ENCODE measurements at regions not wholly inside any gene's neighbourhood (a gene's known extent, or its start where the extent isn't known, plus 50 kb on each side); places are given as distances from the start of the nearest gene placed in this dataset.
A peak's percentile ranks its signal among the peaks of the same experiment; 100 is the strongest.

- no peak for DNase-seq (ENCODE audit: low spot score)
Measured at GRCh38 chr15:31510057-31510456, 183.4 kb downstream of the KLF13 start.

GRCh38 chr15:31511707-31512310 lies 185.2 kb downstream of the KLF13 start:
- no peak for DNase-seq (ENCODE audit: low spot score)

GRCh38 chr15:31513178-31513577 lies 186.5 kb downstream of the KLF13 start:
- DNase-seq (ENCODE audit: low spot score), result no peak

- DNase-seq (ENCODE audit: low spot score), result no peak
Measured at GRCh38 chr15:31516440-31516839, 189.8 kb downstream of the KLF13 start.

- no peak for DNase-seq (ENCODE audit: low spot score)
Measured at GRCh38 chr15:31516874-31517273, 190.2 kb downstream of the KLF13 start.

- DNase-seq (ENCODE audit: low spot score), result no peak
Measured at GRCh38 chr15:31517711-31518110, 191.1 kb downstream of the KLF13 start.

- DNase-seq (ENCODE audit: low spot score), result no peak
Measured at GRCh38 chr15:31522028-31522427, 195.4 kb downstream of the KLF13 start.

GRCh38 chr15:31523027-31523654 lies 196.5 kb downstream of the KLF13 start:
- no peak for DNase-seq (ENCODE audit: low spot score)

- DNase-seq (ENCODE audit: low spot score), result no peak
Measured at GRCh38 chr15:31523655-31524049, 197.0 kb downstream of the KLF13 start.

GRCh38 chr15:31525185-31525695 lies 198.6 kb downstream of the KLF13 start:
- no peak for DNase-seq (ENCODE audit: low spot score)

- DNase-seq (ENCODE audit: low spot score), result no peak
Measured at GRCh38 chr15:31525988-31526665, 199.5 kb downstream of the KLF13 start.

GRCh38 chr15:31526916-31527690 lies 200.5 kb downstream of the KLF13 start:
- DNase-seq (ENCODE audit: low spot score), result no peak

GRCh38 chr15:31528846-31529245 lies 202.2 kb downstream of the KLF13 start:
- DNase-seq (ENCODE audit: low spot score), result no peak

GRCh38 chr15:31537770-31538592 lies 211.3 kb downstream of the KLF13 start:
- peak; percentile 55 for DNase-seq (ENCODE audit: low spot score)

GRCh38 chr15:31540633-31541032 lies 214.0 kb downstream of the KLF13 start:
- DNase-seq (ENCODE audit: low spot score), result no peak

GRCh38 chr15:31544361-31544760 lies 217.7 kb downstream of the KLF13 start:
- no peak for DNase-seq (ENCODE audit: low spot score)

GRCh38 chr15:31545257-31545656 lies 218.6 kb downstream of the KLF13 start:
- DNase-seq (ENCODE audit: low spot score), result no peak

- no peak for DNase-seq (ENCODE audit: low spot score)
Measured at GRCh38 chr15:31550211-31550977, 223.8 kb downstream of the KLF13 start.

- no peak for DNase-seq (ENCODE audit: low spot score)
Measured at GRCh38 chr15:31551323-31551722, 224.7 kb downstream of the KLF13 start.

GRCh38 chr15:31552482-31553099 lies 226.0 kb downstream of the KLF13 start:
- DNase-seq (ENCODE audit: low spot score), result no peak
